ENCODE measurements at regions not wholly inside any gene's neighbourhood (a gene's known extent, or its start where the extent isn't known, plus 50 kb on each side); places are given as distances from the start of the nearest gene placed in this dataset.
A peak's percentile ranks its signal among the peaks of the same experiment; 100 is the strongest.

DNA sequence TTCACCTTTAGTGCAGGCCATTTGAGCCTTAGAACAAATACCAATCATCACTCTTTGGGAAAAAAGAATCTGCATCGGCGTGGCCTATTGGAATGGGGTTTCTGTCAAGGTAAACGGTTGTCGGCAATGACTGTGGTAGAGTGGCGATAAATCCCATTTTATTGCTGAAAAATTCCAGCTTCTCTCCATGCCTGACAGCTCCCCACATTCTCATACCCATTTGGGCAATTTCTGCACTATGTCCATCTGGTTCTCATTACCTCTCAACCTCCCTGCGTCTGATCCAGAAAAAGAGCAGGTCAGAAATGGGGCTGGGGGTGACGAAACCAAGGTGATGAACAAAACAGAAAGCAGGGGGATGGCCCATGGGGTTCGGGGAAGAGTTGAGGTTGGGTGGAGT is 254.0 kb downstream of the MEIS1 start:
- no peak overlapping the region for H2BK12ac ChIP-seq (ENCODE audit: low read length in 2 of 2)
- no peaks in the 10 kb centered on the region for H3K27me3 ChIP-seq (ENCODE audit: control insufficient read depth in 1 of 2, insufficient read depth in 1 of 2, low read length in 2 of 2)
- 84% methylated on average over 7 of the region's 8 CpGs for WGBS
- no peak overlapping the region for H3K4ac ChIP-seq (ENCODE audit: low read depth in 1 of 2, low read length in 2 of 2)
- H3K18ac ChIP-seq (ENCODE audit: low read depth in 1 of 2, low read length in 2 of 2) = no peak overlapping the region
- no peaks in the 10 kb centered on the region for H3K4me1 ChIP-seq (ENCODE audit: control insufficient read depth, insufficient read depth, low read depth, low read length)
- H3K4me3 ChIP-seq (ENCODE audit: insufficient read depth in 1 of 2, low read depth in 1 of 2, low read length in 2 of 2) = no peak overlapping the region
- H3K4me2 ChIP-seq (ENCODE audit: low read length, poor library complexity, severe bottlenecking) = no peak overlapping the region
- H2BK15ac ChIP-seq (ENCODE audit: low read depth, poor library complexity, severe bottlenecking) = no peak overlapping the region
- H3K36me3 ChIP-seq (ENCODE audit: control insufficient read depth in 1 of 2, insufficient read depth in 2 of 2, low read depth in 1 of 2, low read length in 2 of 2) = no peaks in the 10 kb centered on the region
- H3K9me3 ChIP-seq (ENCODE audit: control insufficient read depth, low read length) = no peaks in the 10 kb centered on the region
- no peak overlapping the region for H3K14ac ChIP-seq (ENCODE audit: low read length in 2 of 2)
- H3K9ac ChIP-seq (ENCODE audit: low read length) = no peak overlapping the region
- no peak overlapping the region for H4K8ac ChIP-seq (ENCODE audit: low read length)
- no peak overlapping the region for H2AK5ac ChIP-seq (ENCODE audit: low read length, severe bottlenecking)
- no peak overlapping the region for H2AFZ ChIP-seq (ENCODE audit: low read depth, low read length)
- DNase-seq = no peak
- no peaks in the 10 kb centered on the region for H3K79me1 ChIP-seq (replicated peaks; ENCODE audit: low read length, poor library complexity, severe bottlenecking)
- H3K27ac ChIP-seq (ENCODE audit: low read length, poor library complexity, severe bottlenecking) = no peak overlapping the region
- no peak overlapping the region for H2BK120ac ChIP-seq (ENCODE audit: low read depth, low read length)
- no peak overlapping the region for H4K91ac ChIP-seq (ENCODE audit: low read length)
- H3K23ac ChIP-seq (ENCODE audit: low read length in 2 of 2) = no peak overlapping the region
- H2BK5ac ChIP-seq (ENCODE audit: low read depth, low read length, poor library complexity, severe bottlenecking) = no peak overlapping the region

DNA sequence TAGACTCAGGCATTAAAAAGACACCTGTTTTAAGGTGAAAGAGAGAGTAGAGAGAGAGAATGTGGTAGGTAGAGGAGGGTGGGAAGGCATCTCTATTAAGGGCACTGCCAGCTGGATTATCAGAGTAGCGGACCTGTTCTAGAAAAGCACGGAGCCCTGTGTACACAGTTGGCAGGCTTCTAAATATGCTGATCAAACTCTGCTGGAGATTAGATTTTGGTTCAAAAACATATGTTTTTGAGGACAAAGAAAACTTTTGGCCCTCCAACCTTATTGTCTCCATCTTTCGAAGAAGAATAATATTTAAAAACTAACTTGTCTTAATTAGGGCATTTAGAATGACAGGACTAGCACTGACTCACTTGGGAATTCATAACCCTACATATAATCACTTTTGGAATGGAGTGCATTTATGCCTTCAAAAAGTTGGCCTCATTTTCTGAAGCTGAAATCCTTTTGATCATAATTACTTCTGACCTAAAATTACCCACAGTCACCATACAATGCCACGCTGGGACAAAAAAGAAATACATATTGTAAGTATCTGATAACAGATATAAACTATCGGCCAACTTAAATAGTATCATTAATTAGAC is 254.6 kb downstream of the MEIS1 start:
- Histone ChIP-seq H2AFZ (ENCODE audit: low read depth, low read length) (no peak overlapping the region), H4K91ac (ENCODE audit: low read length) (no peak overlapping the region), H2BK15ac (ENCODE audit: low read depth, poor library complexity, severe bottlenecking) (no peak overlapping the region), H3K79me1 (replicated peaks; ENCODE audit: low read length, poor library complexity, severe bottlenecking) (no peaks in the 10 kb centered on the region), H3K4me3 (ENCODE audit: insufficient read depth in 1 of 2, low read depth in 1 of 2, low read length in 2 of 2) (no peak overlapping the region), H2BK12ac (ENCODE audit: low read length in 2 of 2) (no peak overlapping the region), H3K27me3 (ENCODE audit: control insufficient read depth in 1 of 2, insufficient read depth in 1 of 2, low read length in 2 of 2) (no peaks in the 10 kb centered on the region), H3K36me3 (ENCODE audit: control insufficient read depth in 1 of 2, insufficient read depth in 2 of 2, low read depth in 1 of 2, low read length in 2 of 2) (no peaks in the 10 kb centered on the region), H3K27ac (ENCODE audit: low read length, poor library complexity, severe bottlenecking) (no peak overlapping the region), H2AK5ac (ENCODE audit: low read length, severe bottlenecking) (no peak overlapping the region), H3K9ac (ENCODE audit: low read length) (no peak overlapping the region), H2BK5ac (ENCODE audit: low read depth, low read length, poor library complexity, severe bottlenecking) (no peak overlapping the region), H3K9me3 (ENCODE audit: control insufficient read depth, low read length) (no peaks in the 10 kb centered on the region), H3K4ac (ENCODE audit: low read depth in 1 of 2, low read length in 2 of 2) (no peak overlapping the region), H3K4me2 (ENCODE audit: low read length, poor library complexity, severe bottlenecking) (no peak overlapping the region), H4K8ac (ENCODE audit: low read length) (no peak overlapping the region), H2BK120ac (ENCODE audit: low read depth, low read length) (no peak overlapping the region), H3K18ac (ENCODE audit: low read depth in 1 of 2, low read length in 2 of 2) (no peak overlapping the region), H3K14ac (ENCODE audit: low read length in 2 of 2) (no peak overlapping the region), H3K4me1 (ENCODE audit: control insufficient read depth, insufficient read depth, low read depth, low read length) (no peaks in the 10 kb centered on the region), H3K23ac (ENCODE audit: low read length in 2 of 2) (no peak overlapping the region)
- 100% methylated on average over 1 of the region's 5 CpGs for WGBS
- no peak for DNase-seq

DNA sequence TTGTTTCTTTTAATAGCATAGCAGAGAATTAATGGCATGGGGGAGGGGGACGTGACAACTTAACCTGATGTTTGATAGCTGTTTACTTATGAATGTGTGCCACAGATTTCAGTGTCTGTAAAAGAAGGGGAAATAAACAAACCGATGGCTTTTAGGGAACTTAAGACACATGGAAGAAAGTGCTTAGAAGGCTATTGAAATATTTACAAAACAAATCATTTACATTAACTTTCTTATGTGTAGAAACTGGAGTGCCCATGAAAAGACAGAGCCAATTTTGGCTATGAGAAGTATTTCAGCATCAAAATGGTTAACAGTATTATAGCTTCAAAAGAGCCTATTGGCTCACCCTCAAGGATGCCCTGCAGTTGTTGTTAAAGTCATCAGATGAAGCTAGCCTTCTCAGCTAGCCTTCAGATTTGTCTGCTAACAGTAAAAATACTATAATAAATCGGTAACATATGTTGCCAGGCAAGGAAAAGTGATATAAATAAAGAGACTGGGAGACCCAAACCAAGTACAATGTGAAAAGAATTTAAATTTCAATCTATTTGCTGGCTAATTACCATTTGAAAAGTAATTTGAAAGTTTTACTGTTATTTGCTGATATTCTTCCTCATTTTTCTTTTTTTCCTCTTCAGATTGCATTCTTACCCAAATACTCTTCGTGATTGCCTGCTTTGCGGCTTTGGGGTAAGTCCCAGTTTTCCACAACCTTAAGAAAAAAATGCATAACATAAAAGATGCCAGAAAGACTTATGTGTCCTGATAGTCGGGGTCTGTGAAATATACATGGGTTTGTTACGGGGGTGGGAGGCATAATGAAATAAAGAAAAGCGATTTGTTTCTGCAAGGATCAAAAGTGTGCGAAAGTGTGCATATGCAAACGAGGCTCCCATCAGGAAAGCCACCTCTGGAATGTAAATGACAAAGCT is 256.4 kb downstream of the MEIS1 start:
- H4K8ac ChIP-seq (ENCODE audit: low read length) = no peak overlapping the region
- H3K14ac ChIP-seq (ENCODE audit: low read length in 2 of 2) = no peak overlapping the region
- H3K18ac ChIP-seq (ENCODE audit: low read depth in 1 of 2, low read length in 2 of 2) = no peak overlapping the region
- H2BK12ac ChIP-seq (ENCODE audit: low read length in 2 of 2) = no peak overlapping the region
- H4K91ac ChIP-seq (ENCODE audit: low read length) = no peak overlapping the region
- no peak overlapping the region for H3K4me3 ChIP-seq (ENCODE audit: insufficient read depth in 1 of 2, low read depth in 1 of 2, low read length in 2 of 2)
- no peaks in the 10 kb centered on the region for H3K79me1 ChIP-seq (replicated peaks; ENCODE audit: low read length, poor library complexity, severe bottlenecking)
- peak overlapping the region; percentile 50 for H3K9ac ChIP-seq (ENCODE audit: low read length)
- no peaks in the 10 kb centered on the region for H3K4me1 ChIP-seq (ENCODE audit: control insufficient read depth, insufficient read depth, low read depth, low read length)
- H3K9me3 ChIP-seq (ENCODE audit: control insufficient read depth, low read length) = no peaks in the 10 kb centered on the region
- H3K36me3 ChIP-seq (ENCODE audit: control insufficient read depth in 1 of 2, insufficient read depth in 2 of 2, low read depth in 1 of 2, low read length in 2 of 2) = no peaks in the 10 kb centered on the region
- no peak overlapping the region for H2AFZ ChIP-seq (ENCODE audit: low read depth, low read length)
- no peak overlapping the region for H3K27ac ChIP-seq (ENCODE audit: low read length, poor library complexity, severe bottlenecking)
- no peaks in the 10 kb centered on the region for H3K27me3 ChIP-seq (ENCODE audit: control insufficient read depth in 1 of 2, insufficient read depth in 1 of 2, low read length in 2 of 2)
- WGBS = 42% methylated on average over 5 of the region's 10 CpGs
- no peak for DNase-seq
- H3K4ac ChIP-seq (ENCODE audit: low read depth in 1 of 2, low read length in 2 of 2) = no peak overlapping the region
- no peak overlapping the region for H3K23ac ChIP-seq (ENCODE audit: low read length in 2 of 2)
- no peak overlapping the region for H2BK15ac ChIP-seq (ENCODE audit: low read depth, poor library complexity, severe bottlenecking)
- H3K4me2 ChIP-seq (ENCODE audit: low read length, poor library complexity, severe bottlenecking) = no peak overlapping the region
- H2BK5ac ChIP-seq (ENCODE audit: low read depth, low read length, poor library complexity, severe bottlenecking) = no peak overlapping the region
- no peak overlapping the region for H2BK120ac ChIP-seq (ENCODE audit: low read depth, low read length)
- no peak overlapping the region for H2AK5ac ChIP-seq (ENCODE audit: low read length, severe bottlenecking)

DNA sequence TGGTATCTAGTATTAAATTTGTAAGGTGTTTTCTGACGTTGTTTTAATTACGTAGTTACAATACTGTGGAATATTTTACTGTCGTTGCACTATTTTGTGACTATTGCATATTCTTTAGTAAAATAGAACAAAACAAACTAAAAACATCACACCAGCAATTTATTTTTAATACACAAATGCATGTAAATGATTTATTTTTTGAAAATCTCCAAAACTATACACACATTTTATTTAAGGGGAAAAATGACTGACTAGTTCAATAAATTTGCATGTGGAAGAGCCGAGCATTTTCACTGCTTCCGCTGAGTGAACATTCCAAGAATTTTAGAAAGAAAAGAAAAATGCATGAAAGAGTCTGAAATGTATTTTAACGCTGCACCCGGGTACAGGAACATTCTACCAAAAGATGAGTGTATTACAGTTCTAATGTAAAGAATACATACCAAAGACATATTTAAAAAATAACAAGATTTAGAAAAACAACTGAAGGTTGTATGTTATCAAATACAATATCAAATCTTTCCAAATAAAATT is 257.7 kb downstream of the MEIS1 start:
- H3K9ac ChIP-seq (ENCODE audit: low read length) = peak overlapping the region; percentile 50
- no peak overlapping the region for H4K91ac ChIP-seq (ENCODE audit: low read length)
- no peak overlapping the region for H3K4me2 ChIP-seq (ENCODE audit: low read length, poor library complexity, severe bottlenecking)
- H3K4ac ChIP-seq (ENCODE audit: low read depth in 1 of 2, low read length in 2 of 2) = no peak overlapping the region
- H3K79me1 ChIP-seq (replicated peaks; ENCODE audit: low read length, poor library complexity, severe bottlenecking) = no peaks in the 10 kb centered on the region
- no peak overlapping the region for H2BK15ac ChIP-seq (ENCODE audit: low read depth, poor library complexity, severe bottlenecking)
- H2AFZ ChIP-seq (ENCODE audit: low read depth, low read length) = no peak overlapping the region
- H3K4me3 ChIP-seq (ENCODE audit: insufficient read depth in 1 of 2, low read depth in 1 of 2, low read length in 2 of 2) = no peak overlapping the region
- H2BK5ac ChIP-seq (ENCODE audit: low read depth, low read length, poor library complexity, severe bottlenecking) = no peak overlapping the region
- DNase-seq = no peak
- H3K14ac ChIP-seq (ENCODE audit: low read length in 2 of 2) = no peak overlapping the region
- WGBS = 70% methylated on average over 2 of the region's 7 CpGs
- H4K8ac ChIP-seq (ENCODE audit: low read length) = no peak overlapping the region
- H3K9me3 ChIP-seq (ENCODE audit: control insufficient read depth, low read length) = no peaks in the 10 kb centered on the region
- H3K23ac ChIP-seq (ENCODE audit: low read length in 2 of 2) = no peak overlapping the region
- no peaks in the 10 kb centered on the region for H3K4me1 ChIP-seq (ENCODE audit: control insufficient read depth, insufficient read depth, low read depth, low read length)
- no peak overlapping the region for H2BK120ac ChIP-seq (ENCODE audit: low read depth, low read length)
- no peaks in the 10 kb centered on the region for H3K36me3 ChIP-seq (ENCODE audit: control insufficient read depth in 1 of 2, insufficient read depth in 2 of 2, low read depth in 1 of 2, low read length in 2 of 2)
- H3K27ac ChIP-seq (ENCODE audit: low read length, poor library complexity, severe bottlenecking) = no peak overlapping the region
- H3K27me3 ChIP-seq (ENCODE audit: control insufficient read depth in 1 of 2, insufficient read depth in 1 of 2, low read length in 2 of 2) = no peaks in the 10 kb centered on the region
- H3K18ac ChIP-seq (ENCODE audit: low read depth in 1 of 2, low read length in 2 of 2) = no peak overlapping the region
- no peak overlapping the region for H2AK5ac ChIP-seq (ENCODE audit: low read length, severe bottlenecking)
- no peak overlapping the region for H2BK12ac ChIP-seq (ENCODE audit: low read length in 2 of 2)

Measured in mesenchymal stem cell (in vitro differentiated cells and primary cell).